ENCODE measurements at regions not wholly inside any gene's neighbourhood (a gene's known extent, or its start where the extent isn't known, plus 50 kb on each side); places are given as distances from the start of the nearest gene placed in this dataset.

- Mint-ChIP-seq H3K36me3 (ENCODE audit: low read depth) (no peaks in the 10 kb centered on the region), H3K27ac (no peak overlapping the region), H3K27me3 (ENCODE audit: insufficient read depth, low read depth, poor library complexity) (peaks cover 3% of the 10 kb centered on the region), H3K9me3 (no peaks in the 10 kb centered on the region), H3K4me1 (no peaks in the 10 kb centered on the region), H3K4me3 (no peak overlapping the region)
- Histone ChIP-seq H2AFZ (no peak overlapping the region), H3F3A (replicated peaks; ENCODE audit: low read depth) (no peaks in the 10 kb centered on the region), H3K4me2 (no peak overlapping the region), H3K9me2 (ENCODE audit: insufficient read depth) (no peaks in the 10 kb centered on the region), H3K4me1 (ENCODE audit: insufficient read depth) (no peaks in the 10 kb centered on the region), H3K27me3 (ENCODE audit: insufficient read depth) (no peaks in the 10 kb centered on the region), H3K79me2 (replicated peaks; ENCODE audit: insufficient read depth) (no peaks in the 10 kb centered on the region; the same call in 1 of the 2 replicates), H3K36me3 (ENCODE audit: insufficient read depth) (no peaks in the 10 kb centered on the region), H3K4me3 (no peak overlapping the region), H4K20me1 (replicated peaks; ENCODE audit: insufficient read depth) (no peaks in the 10 kb centered on the region), H3K27ac (ENCODE audit: low read depth) (no peak overlapping the region)
- no peak for ATAC-seq
- no peak for DNase-seq (ENCODE audit: low spot score)
- TF ChIP-seq POLR2AphosphoS5 (IDR thresholded peaks at IDR 0.05; ENCODE audit: low read depth): no peak
- TF ChIP-seq, protein P1, sequence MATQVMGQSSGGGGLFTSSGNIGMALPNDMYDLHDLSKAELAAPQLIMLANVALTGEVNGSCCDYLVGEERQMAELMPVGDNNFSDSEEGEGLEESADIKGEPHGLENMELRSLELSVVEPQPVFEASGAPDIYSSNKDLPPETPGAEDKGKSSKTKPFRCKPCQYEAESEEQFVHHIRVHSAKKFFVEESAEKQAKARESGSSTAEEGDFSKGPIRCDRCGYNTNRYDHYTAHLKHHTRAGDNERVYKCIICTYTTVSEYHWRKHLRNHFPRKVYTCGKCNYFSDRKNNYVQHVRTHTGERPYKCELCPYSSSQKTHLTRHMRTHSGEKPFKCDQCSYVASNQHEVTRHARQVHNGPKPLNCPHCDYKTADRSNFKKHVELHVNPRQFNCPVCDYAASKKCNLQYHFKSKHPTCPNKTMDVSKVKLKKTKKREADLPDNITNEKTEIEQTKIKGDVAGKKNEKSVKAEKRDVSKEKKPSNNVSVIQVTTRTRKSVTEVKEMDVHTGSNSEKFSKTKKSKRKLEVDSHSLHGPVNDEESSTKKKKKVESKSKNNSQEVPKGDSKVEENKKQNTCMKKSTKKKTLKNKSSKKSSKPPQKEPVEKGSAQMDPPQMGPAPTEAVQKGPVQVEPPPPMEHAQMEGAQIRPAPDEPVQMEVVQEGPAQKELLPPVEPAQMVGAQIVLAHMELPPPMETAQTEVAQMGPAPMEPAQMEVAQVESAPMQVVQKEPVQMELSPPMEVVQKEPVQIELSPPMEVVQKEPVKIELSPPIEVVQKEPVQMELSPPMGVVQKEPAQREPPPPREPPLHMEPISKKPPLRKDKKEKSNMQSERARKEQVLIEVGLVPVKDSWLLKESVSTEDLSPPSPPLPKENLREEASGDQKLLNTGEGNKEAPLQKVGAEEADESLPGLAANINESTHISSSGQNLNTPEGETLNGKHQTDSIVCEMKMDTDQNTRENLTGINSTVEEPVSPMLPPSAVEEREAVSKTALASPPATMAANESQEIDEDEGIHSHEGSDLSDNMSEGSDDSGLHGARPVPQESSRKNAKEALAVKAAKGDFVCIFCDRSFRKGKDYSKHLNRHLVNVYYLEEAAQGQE (IDR thresholded peaks at IDR 0.05; ENCODE audit: unreplicated experiment): no peak
- TF ChIP-seq ZNF331 (CRISPR knock-in tag; IDR thresholded peaks at IDR 0.05; ENCODE audit: low read depth): no peak
- no peak for TF ChIP-seq STAT1 (IDR thresholded peaks at IDR 0.05; ENCODE audit: unreplicated experiment)
- TF ChIP-seq ETS1 (IDR thresholded peaks at IDR 0.05): no peak
- TF ChIP-seq EZH2 (IDR thresholded peaks at IDR 0.05; ENCODE audit: low read depth, unreplicated experiment): no peak
- TF ChIP-seq JUNB (IDR thresholded peaks at IDR 0.05; ENCODE audit: unreplicated experiment): no peak
Measured at GRCh38 chr22:46096706-46097230, 53.6 kb upstream of the PPARA start.

DNA sequence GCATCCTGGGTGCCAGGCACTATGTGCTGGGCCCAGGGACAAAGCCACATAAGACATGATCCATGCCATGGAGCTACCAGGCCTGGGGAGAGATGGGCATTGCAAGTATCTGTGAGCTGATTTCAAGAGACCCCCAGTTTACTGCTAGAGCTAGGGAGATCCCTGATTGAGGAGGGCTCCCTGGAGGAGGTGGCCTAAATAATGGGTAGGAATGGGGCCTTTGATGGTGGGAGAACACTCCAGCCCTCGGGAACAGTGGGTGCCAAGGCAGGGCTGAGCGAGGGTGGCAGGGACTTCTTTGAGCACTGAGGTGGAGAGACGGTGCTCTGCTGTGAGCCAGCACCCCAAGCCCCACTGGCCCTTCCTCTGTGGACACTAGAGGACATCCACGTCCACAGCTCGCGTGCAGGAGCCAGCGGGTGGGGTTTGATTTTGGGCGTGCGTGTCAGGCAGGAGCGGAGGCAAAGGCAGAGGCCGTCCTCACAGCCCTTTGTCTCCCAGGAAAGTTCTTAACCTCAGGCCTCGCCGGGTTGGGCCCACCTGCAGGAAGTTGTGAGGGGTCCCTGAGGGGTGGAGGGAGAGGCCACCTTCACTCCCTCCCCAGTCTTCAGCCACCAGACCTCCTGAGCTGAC, 52.9 kb upstream of the PPARA start:
- H3K27ac Mint-ChIP-seq: no peak overlapping the region
- Histone ChIP-seq H4K20me1 (replicated peaks; ENCODE audit: insufficient read depth) (no peaks in the 10 kb centered on the region), H3K4me1 (ENCODE audit: insufficient read depth) (no peaks in the 10 kb centered on the region), H3K9me2 (ENCODE audit: insufficient read depth) (no peaks in the 10 kb centered on the region), H3K79me2 (replicated peaks; ENCODE audit: insufficient read depth) (no peaks in the 10 kb centered on the region), H3F3A (replicated peaks; ENCODE audit: low read depth) (no peaks in the 10 kb centered on the region), H3K27ac (ENCODE audit: low read depth) (no peak overlapping the region), H2AFZ (no peak overlapping the region), H3K36me3 (ENCODE audit: insufficient read depth) (no peaks in the 10 kb centered on the region), H3K27me3 (ENCODE audit: insufficient read depth) (no peaks in the 10 kb centered on the region), H3K4me3 (no peak overlapping the region), H3K4me2 (no peak overlapping the region)
- no peak overlapping the region for H3K4me3 Mint-ChIP-seq
- ATAC-seq: no peak
- H3K36me3 Mint-ChIP-seq (ENCODE audit: low read depth): no peaks in the 10 kb centered on the region
- no peaks in the 10 kb centered on the region for H3K4me1 Mint-ChIP-seq
- no peaks in the 10 kb centered on the region for H3K9me3 Mint-ChIP-seq
- H3K27me3 Mint-ChIP-seq (ENCODE audit: insufficient read depth, low read depth, poor library complexity): peaks cover 3% of the 10 kb centered on the region
- no peak for DNase-seq (ENCODE audit: low spot score)
- TF ChIP-seq CREB1 (CRISPR knock-in tag; IDR thresholded peaks at IDR 0.05; ENCODE audit: low read depth) (no peak), EZH2 (IDR thresholded peaks at IDR 0.05; ENCODE audit: low read depth, unreplicated experiment) (no peak), ZNF462 (CRISPR knock-in tag; IDR thresholded peaks at IDR 0.05) (no peak), ETS1 (IDR thresholded peaks at IDR 0.05) (no peak), JUNB (IDR thresholded peaks at IDR 0.05; ENCODE audit: unreplicated experiment) (no peak)

All from GM23338 (cell line).